ENCODE measurements at regions not wholly inside any gene's neighbourhood (a gene's known extent, or its start where the extent isn't known, plus 50 kb on each side); places are given as distances from the start of the nearest gene placed in this dataset.

GRCh38 chr4:135122457-135122856, 920.9 kb upstream of the PABPC4L start:
- no peak for TF ChIP-seq CTCF (IDR thresholded peaks at IDR 0.05; ENCODE audit: insufficient read depth, low read length, poor library complexity, severe bottlenecking)
- TF ChIP-seq EZH2phosphoT487 (conservative IDR thresholded peaks at IDR 0.05; ENCODE audit: low read length), result no peak

Measured in SU-DHL-6 (cell line).